Epithelial cell of prostate (primary cell): ENCODE measurements at regions not wholly inside any gene's neighbourhood (a gene's known extent, or its start where the extent isn't known, plus 50 kb on each side); places are given as distances from the start of the nearest gene placed in this dataset.

Experiments
- DNase-seq: peaks from one replicate; pipeline ENCODE4 v3.0.0-alpha.2; 2011; ENCODE audit warnings: low read depth, low spot score
- H3K27ac ChIP-seq: fragments of 450-650 bp; 2 replicates; pipeline ENCODE4 v1.5.1; 2017; ENCODE audit warnings: mild to moderate bottlenecking

DNA sequence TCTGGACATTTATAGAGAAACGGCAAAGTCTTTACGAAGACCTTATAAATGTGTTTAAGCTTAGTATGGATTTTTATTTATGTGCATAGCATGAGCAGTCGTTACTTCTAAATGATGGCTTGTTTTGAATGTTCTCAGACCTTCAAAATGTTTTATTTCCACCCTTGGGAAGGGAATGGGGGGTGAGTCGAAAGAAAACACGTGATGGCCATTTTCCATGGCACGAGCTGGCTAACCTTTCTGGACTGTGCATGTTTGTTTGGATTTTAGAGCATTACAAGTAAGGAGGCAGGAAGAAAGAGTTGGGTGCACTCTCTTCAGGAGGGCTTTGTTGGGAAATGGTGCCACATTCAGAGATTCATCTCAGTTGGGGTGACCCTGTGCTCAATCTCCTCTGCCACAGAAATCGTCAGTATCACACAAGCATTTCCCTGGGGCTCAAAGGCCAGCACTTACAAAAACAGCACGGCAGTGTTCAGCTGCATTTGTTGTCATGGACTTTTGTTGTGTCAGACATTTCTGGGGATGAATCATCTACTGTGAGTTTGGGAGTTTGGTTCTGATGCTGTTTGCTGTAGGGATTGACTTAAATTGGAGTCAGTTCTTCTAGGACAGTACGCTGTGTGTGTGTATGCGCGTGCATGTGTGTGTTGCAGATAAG is 52.3 kb upstream of the ADAMTS9 start:
- DNase-seq: no peak
- no peak overlapping the region for H3K27ac ChIP-seq
